HUES64 (cell line): ENCODE measurements at regions not wholly inside any gene's neighbourhood (a gene's known extent, or its start where the extent isn't known, plus 50 kb on each side); places are given as distances from the start of the nearest gene placed in this dataset.

Experiments
- H3K27ac ChIP-seq: 2 replicates; pipeline ENCODE4 v1.7.0; 2013; ENCODE audit warnings: low read depth, low read length, inconsistent platforms
- H3K27me3 ChIP-seq: 2 replicates; pipeline ENCODE4 v1.6.1; 2013; ENCODE audit warnings: mild to moderate bottlenecking, low read length; ENCODE audit not compliant: insufficient read depth
- H3K36me3 ChIP-seq: 2 replicates; pipeline ENCODE4 v1.6.1; 2013; ENCODE audit warnings: mild to moderate bottlenecking, low read length; ENCODE audit not compliant: insufficient read depth
- H3K4me1 ChIP-seq: 2 replicates; pipeline ENCODE4 v1.6.1; 2013; ENCODE audit warnings: mild to moderate bottlenecking, low read length, moderate library complexity; ENCODE audit not compliant: insufficient read depth
- H3K4me3 ChIP-seq: 2 replicates; pipeline ENCODE4 v1.5.1; 2013; ENCODE audit warnings: mild to moderate bottlenecking, low read length, moderate library complexity
- H3K9ac ChIP-seq: 2 replicates; pipeline ENCODE4 v1.6.1; 2013; ENCODE audit warnings: mild to moderate bottlenecking, low read depth, low read length
- H3K9me3 ChIP-seq: 2 replicates; pipeline ENCODE4 v1.6.1; 2013; ENCODE audit warnings: low read depth, low read length; ENCODE audit not compliant: insufficient read depth
- WGBS: fragments of 150-250, 120-280 bp; methylation state at CpG from one replicate; pipeline ENCODE4 v1.1.7; 2013; ENCODE audit warnings: missing lambda C conversion rate; 5-methylcytosine and 5-hydroxymethylcytosine counted together

DNA sequence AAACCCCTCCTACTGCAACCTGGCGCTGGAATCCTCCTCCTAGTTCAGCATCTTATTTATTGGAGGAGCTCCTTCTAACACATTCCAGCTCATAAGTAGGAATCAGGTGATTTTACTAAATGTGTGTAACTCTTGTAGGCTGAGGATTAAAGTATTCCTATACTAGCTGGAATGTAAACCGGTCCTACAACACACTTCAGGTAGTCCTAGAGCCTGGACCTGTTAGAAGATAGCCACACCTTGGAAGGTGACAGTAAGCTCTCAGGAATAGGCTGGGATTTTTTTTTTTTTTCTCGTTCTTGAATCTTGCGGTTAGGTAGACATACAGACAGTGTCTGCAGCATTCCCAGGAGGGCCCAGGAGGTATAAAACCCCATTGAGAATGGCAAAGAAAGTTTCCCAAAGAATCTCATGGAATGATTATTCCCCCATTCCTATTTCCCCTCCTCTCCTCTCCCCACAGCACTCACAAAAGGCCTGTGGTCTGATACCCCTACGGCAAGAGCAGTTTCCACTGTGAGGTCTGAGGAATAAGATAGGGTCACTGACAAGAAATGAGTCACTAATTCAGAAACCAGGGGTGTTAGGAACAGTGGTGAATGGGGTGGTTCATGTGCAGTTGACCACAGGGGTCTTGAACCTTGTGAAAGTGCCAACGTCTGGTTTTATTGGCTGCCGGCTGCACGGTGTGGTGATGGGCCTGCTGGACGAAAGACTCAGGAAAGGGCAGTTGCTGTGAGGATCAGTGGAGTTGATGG is 267.1 kb downstream of the UTP18 start:
- Histone ChIP-seq H3K4me1 (no peaks in the 10 kb centered on the region), H3K27ac (no peak overlapping the region), H3K36me3 (no peaks in the 10 kb centered on the region), H3K4me3 (no peak overlapping the region), H3K27me3 (no peaks in the 10 kb centered on the region), H3K9ac (no peak overlapping the region), H3K9me3 (no peaks in the 10 kb centered on the region)
- WGBS: 92% methylated on average over 9 of the region's 9 CpGs

DNA sequence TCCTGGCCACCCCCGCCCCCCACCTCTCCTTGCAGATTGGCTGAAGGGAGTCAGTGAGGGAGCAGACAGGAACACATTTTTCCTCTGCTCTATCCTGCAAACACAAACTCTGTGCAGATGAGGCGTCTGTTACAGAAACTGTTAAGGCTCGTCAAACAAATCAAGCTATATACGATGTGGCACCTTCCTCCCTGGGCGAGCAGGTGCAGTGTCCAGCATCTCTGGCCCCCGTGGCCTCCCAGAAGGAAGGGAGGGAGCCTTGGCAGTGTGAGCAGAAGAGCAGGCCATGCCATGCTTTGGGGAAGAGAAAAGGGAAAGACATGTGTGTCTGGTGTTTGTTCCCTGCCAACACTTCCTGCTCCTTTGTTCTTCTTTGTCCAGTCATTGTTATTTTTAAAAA is 267.8 kb downstream of the UTP18 start:
- H3K9me3 ChIP-seq: no peaks in the 10 kb centered on the region
- no peaks in the 10 kb centered on the region for H3K27me3 ChIP-seq
- no peaks in the 10 kb centered on the region for H3K36me3 ChIP-seq
- WGBS: 93% methylated on average over 6 of the region's 6 CpGs
- H3K4me1 ChIP-seq: no peaks in the 10 kb centered on the region
- H3K27ac ChIP-seq: no peak overlapping the region
- H3K9ac ChIP-seq: no peak overlapping the region
- H3K4me3 ChIP-seq: no peak overlapping the region

DNA sequence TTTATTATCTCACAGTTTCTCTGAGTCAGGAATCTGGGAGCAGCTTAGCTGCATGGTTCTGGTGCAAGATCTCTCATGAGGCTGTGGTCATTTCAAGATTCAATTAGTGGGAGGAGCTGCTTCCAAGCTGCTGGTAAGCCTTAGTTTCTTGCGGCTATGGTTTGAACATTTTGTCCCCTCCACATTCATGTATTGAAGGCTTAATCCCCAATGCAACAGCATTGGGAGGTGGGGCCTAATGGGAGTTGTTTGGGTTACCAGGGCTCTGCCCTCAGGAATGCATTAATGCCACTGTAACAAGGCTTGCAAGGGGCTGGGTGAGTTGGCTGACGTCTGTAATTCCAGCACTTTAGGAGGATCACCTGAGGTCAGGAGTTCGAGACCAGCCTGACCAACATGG is 272.9 kb downstream of the UTP18 start:
- Histone ChIP-seq H3K4me1 (no peaks in the 10 kb centered on the region), H3K4me3 (no peak overlapping the region), H3K36me3 (no peaks in the 10 kb centered on the region), H3K27me3 (no peaks in the 10 kb centered on the region), H3K9me3 (no peaks in the 10 kb centered on the region), H3K27ac (no peak overlapping the region), H3K9ac (no peak overlapping the region)
- WGBS: 91% methylated on average over 3 of the region's 3 CpGs

GRCh38 chr17:51533821-51534220 is 273.5 kb downstream of the UTP18 start:
- no peaks in the 10 kb centered on the region for H3K36me3 ChIP-seq
- no peak overlapping the region for H3K4me3 ChIP-seq
- H3K27ac ChIP-seq: no peak overlapping the region
- no peak overlapping the region for H3K9ac ChIP-seq
- H3K9me3 ChIP-seq: no peaks in the 10 kb centered on the region
- no peaks in the 10 kb centered on the region for H3K4me1 ChIP-seq
- WGBS: 100% methylated on average over 3 of the region's 3 CpGs
- no peaks in the 10 kb centered on the region for H3K27me3 ChIP-seq

DNA sequence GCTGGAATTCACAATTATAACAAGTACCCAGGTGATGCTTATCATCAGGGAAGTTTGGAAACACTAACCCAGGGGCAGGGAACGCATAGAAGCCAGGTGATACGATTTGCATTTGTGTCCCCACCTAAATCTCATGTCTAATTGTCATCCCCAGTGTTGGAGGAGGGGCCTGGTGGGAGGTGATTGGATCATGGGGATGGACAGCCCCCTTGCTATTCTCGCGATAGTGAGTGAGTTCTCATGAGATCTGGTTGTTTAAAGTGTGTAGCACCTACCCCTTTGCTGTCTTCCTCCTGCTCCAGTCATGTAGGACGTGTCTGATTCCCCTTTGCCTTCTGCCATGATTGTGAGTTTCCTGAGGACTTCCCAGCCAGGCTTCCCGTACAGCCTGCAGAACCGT is 276.3 kb downstream of the UTP18 start:
- Histone ChIP-seq H3K4me1 (no peaks in the 10 kb centered on the region), H3K27ac (no peak overlapping the region), H3K9ac (no peak overlapping the region), H3K36me3 (no peaks in the 10 kb centered on the region), H3K27me3 (no peaks in the 10 kb centered on the region), H3K9me3 (no peaks in the 10 kb centered on the region), H3K4me3 (no peak overlapping the region)
- WGBS: 89% methylated on average over 7 of the region's 7 CpGs

GRCh38 chr17:51537996-51538550 is 277.7 kb downstream of the UTP18 start:
- no peaks in the 10 kb centered on the region for H3K9me3 ChIP-seq
- WGBS: 85% methylated on average over 7 of the region's 7 CpGs
- H3K27me3 ChIP-seq: no peaks in the 10 kb centered on the region
- H3K36me3 ChIP-seq: no peaks in the 10 kb centered on the region
- no peak overlapping the region for H3K9ac ChIP-seq
- H3K4me1 ChIP-seq: no peaks in the 10 kb centered on the region
- H3K4me3 ChIP-seq: no peak overlapping the region
- H3K27ac ChIP-seq: no peak overlapping the region

- Histone ChIP-seq H3K9ac (no peak overlapping the region), H3K27ac (no peak overlapping the region), H3K4me1 (no peaks in the 10 kb centered on the region), H3K9me3 (no peaks in the 10 kb centered on the region), H3K4me3 (no peak overlapping the region), H3K27me3 (no peaks in the 10 kb centered on the region), H3K36me3 (no peaks in the 10 kb centered on the region)
- 94% methylated on average over 6 of the region's 6 CpGs for WGBS
Observed at GRCh38 chr17:51540151-51540550, 279.8 kb downstream of the UTP18 start.

GRCh38 chr17:51541215-51541614 is 280.9 kb downstream of the UTP18 start:
- Histone ChIP-seq H3K27me3 (no peaks in the 10 kb centered on the region), H3K4me1 (peaks cover 2% of the 10 kb centered on the region; the same call in 1 of the 2 replicates), H3K4me3 (no peak overlapping the region), H3K9me3 (no peaks in the 10 kb centered on the region), H3K27ac (no peak overlapping the region), H3K9ac (no peak overlapping the region), H3K36me3 (no peaks in the 10 kb centered on the region)
- WGBS: 91% methylated on average over 3 of the region's 3 CpGs

DNA sequence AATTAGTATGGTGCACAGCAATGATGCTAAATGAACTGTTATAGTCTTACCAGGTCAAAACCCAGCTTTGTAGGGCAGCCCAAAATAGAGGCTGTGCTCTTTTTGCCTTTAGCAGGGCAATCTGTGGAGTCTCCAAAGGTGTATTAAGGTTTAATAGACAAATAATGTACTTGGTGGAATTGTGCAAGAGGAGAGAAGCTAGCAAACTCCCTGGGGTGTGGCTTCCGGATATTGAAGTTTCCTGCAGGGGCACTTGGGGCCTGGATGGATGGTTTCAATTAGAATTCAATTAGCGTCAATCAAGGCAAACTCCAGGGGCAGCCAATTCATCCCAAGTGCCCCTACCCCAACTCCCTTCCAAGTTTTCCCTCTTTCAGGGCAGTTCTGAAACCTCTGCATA is 285.8 kb downstream of the UTP18 start:
- no peak overlapping the region for H3K9ac ChIP-seq
- no peaks in the 10 kb centered on the region for H3K9me3 ChIP-seq
- 87% methylated on average over 2 of the region's 2 CpGs for WGBS
- no peak overlapping the region for H3K4me3 ChIP-seq
- H3K4me1 ChIP-seq: peaks cover 9% of the 10 kb centered on the region; the same call in 1 of the 2 replicates
- H3K36me3 ChIP-seq: no peaks in the 10 kb centered on the region
- H3K27ac ChIP-seq: no peak overlapping the region
- H3K27me3 ChIP-seq: no peaks in the 10 kb centered on the region

- no peaks in the 10 kb centered on the region for H3K27me3 ChIP-seq
- H3K27ac ChIP-seq: no peak overlapping the region
- WGBS: 71% methylated on average over 4 of the region's 4 CpGs
- H3K4me1 ChIP-seq: peaks cover 9% of the 10 kb centered on the region; the same call in 1 of the 2 replicates
- no peaks in the 10 kb centered on the region for H3K36me3 ChIP-seq
- no peaks in the 10 kb centered on the region for H3K9me3 ChIP-seq
- no peak overlapping the region for H3K9ac ChIP-seq
- H3K4me3 ChIP-seq: no peak overlapping the region
Observed at GRCh38 chr17:51548125-51548524, 287.8 kb downstream of the UTP18 start.

DNA sequence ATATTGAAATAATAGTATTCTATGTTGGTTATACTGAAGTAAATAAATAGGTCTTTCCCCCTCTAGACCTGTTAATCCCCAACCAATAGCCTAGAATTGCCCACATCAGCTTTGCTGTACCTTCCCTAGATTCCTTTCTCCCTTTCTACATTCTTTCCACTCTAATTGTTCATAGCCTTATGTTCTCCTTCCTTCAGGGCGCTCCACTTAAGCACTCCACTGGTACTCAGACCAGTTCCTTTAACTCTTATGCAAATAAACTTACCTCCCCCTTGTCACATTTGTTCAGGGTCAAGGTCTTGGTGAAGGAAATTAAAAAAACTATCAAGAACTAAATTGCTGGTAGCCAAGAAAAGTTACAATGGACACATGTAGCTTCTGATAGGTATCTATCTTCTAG is 294.8 kb downstream of the UTP18 start:
- Histone ChIP-seq H3K36me3 (no peaks in the 10 kb centered on the region), H3K9ac (no peak overlapping the region), H3K27ac (no peak overlapping the region), H3K4me1 (0 out of 2 replicates have a peak, but pooled peaks cover 2% of the 10 kb centered on the region), H3K9me3 (no peaks in the 10 kb centered on the region), H3K4me3 (no peak overlapping the region), H3K27me3 (no peaks in the 10 kb centered on the region)
- 96% methylated on average over 1 of the region's 1 CpG for WGBS
